ENCODE measurements at regions not wholly inside any gene's neighbourhood (a gene's known extent, or its start where the extent isn't known, plus 50 kb on each side); places are given as distances from the start of the nearest gene placed in this dataset.
"Not testable (repeated sequence)": the region's sequence is repeated elsewhere in the genome, so short reads cannot be mapped to it uniquely, and the experiment has no call there.

DNA sequence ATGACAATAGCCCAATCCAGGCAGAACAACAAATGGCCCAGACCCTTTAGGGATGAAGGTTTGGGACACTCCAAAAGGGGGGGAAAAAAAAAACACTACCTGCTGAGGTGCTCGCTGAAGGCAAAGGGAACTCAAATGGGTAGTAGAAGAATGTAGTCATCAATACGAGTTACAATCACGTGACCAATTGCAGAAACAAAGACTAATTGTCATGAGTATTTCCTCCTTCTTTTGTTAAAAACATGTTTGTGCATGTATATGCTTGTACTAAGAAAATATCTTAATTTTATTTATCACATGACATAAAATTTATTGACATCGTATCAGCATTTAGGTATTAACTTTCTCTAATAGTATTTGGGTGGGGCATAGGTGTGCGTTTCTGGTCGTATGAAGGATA, 743.5 kb downstream of the DNAH5 start:
- Histone ChIP-seq H3K14ac (ENCODE audit: low read length in 2 of 2) (no peak overlapping the region), H4K91ac (ENCODE audit: low read length) (no peak overlapping the region), H3K4me1 (ENCODE audit: control insufficient read depth, insufficient read depth, low read depth, low read length) (no peaks in the 10 kb centered on the region), H3K27me3 (ENCODE audit: control insufficient read depth in 1 of 2, insufficient read depth in 1 of 2, low read length in 2 of 2) (no peaks in the 10 kb centered on the region), H3K4me3 (ENCODE audit: insufficient read depth in 1 of 2, low read depth in 1 of 2, low read length in 2 of 2) (no peak overlapping the region), H2BK12ac (ENCODE audit: low read length in 2 of 2) (no peak overlapping the region), H2AFZ (ENCODE audit: low read depth, low read length) (no peak overlapping the region), H3K79me1 (replicated peaks; ENCODE audit: low read length, poor library complexity, severe bottlenecking) (no peaks in the 10 kb centered on the region), H2BK15ac (ENCODE audit: low read depth, poor library complexity, severe bottlenecking) (no peak overlapping the region), H3K9ac (ENCODE audit: low read length) (no peak overlapping the region), H3K27ac (ENCODE audit: low read length, poor library complexity, severe bottlenecking) (no peak overlapping the region), H3K4me2 (ENCODE audit: low read length, poor library complexity, severe bottlenecking) (no peak overlapping the region), H3K18ac (ENCODE audit: low read depth in 1 of 2, low read length in 2 of 2) (no peak overlapping the region), H2AK5ac (ENCODE audit: low read length, severe bottlenecking) (no peak overlapping the region), H2BK120ac (ENCODE audit: low read depth, low read length) (no peak overlapping the region), H3K4ac (ENCODE audit: low read depth in 1 of 2, low read length in 2 of 2) (no peak overlapping the region), H2BK5ac (ENCODE audit: low read depth, low read length, poor library complexity, severe bottlenecking) (no peak overlapping the region), H3K9me3 (ENCODE audit: control insufficient read depth, low read length) (no peaks in the 10 kb centered on the region), H3K36me3 (ENCODE audit: control insufficient read depth in 1 of 2, insufficient read depth in 2 of 2, low read depth in 1 of 2, low read length in 2 of 2) (no peaks in the 10 kb centered on the region), H3K23ac (ENCODE audit: low read length in 2 of 2) (no peak overlapping the region), H4K8ac (ENCODE audit: low read length) (no peak overlapping the region)
- WGBS = 93% methylated on average over 1 of the region's 6 CpGs
- no peak for DNase-seq

DNA sequence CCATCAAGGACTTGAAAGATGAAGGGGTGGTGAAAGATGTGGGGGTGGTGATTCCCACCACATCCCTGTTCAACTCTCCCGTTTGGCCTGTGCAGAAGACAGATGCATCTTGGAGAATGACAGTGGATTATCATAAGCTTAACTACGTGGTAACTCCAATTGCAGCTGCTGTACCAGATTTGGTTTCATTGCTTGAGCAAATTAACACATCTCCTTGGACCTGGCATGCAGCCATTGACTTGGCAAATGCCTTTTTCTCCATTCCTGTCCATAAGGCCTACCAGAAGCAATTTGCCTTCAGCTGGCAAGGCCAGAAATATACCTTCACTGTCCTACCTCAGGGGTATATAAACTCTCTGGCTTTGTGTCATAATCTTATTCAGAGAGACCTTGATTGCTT, 746.3 kb downstream of the DNAH5 start:
- H2BK12ac ChIP-seq (ENCODE audit: low read length in 2 of 2); DNase-seq; H3K4me3 ChIP-seq (ENCODE audit: insufficient read depth in 1 of 2, low read depth in 1 of 2, low read length in 2 of 2); H4K8ac ChIP-seq (ENCODE audit: low read length); H3K4me1 ChIP-seq (ENCODE audit: control insufficient read depth, insufficient read depth, low read depth, low read length); H3K27me3 ChIP-seq (ENCODE audit: control insufficient read depth in 1 of 2, insufficient read depth in 1 of 2, low read length in 2 of 2); H3K4me2 ChIP-seq (ENCODE audit: low read length, poor library complexity, severe bottlenecking); H3K36me3 ChIP-seq (ENCODE audit: control insufficient read depth in 1 of 2, insufficient read depth in 2 of 2, low read depth in 1 of 2, low read length in 2 of 2); H3K9me3 ChIP-seq (ENCODE audit: control insufficient read depth, low read length); H3K4ac ChIP-seq (ENCODE audit: low read depth in 1 of 2, low read length in 2 of 2); H2AK5ac ChIP-seq (ENCODE audit: low read length, severe bottlenecking); H2BK5ac ChIP-seq (ENCODE audit: low read depth, low read length, poor library complexity, severe bottlenecking); H3K9ac ChIP-seq (ENCODE audit: low read length); H3K23ac ChIP-seq (ENCODE audit: low read length in 2 of 2); H2BK120ac ChIP-seq (ENCODE audit: low read depth, low read length); H2BK15ac ChIP-seq (ENCODE audit: low read depth, poor library complexity, severe bottlenecking); H3K18ac ChIP-seq (ENCODE audit: low read depth in 1 of 2, low read length in 2 of 2); H3K79me1 ChIP-seq (replicated peaks; ENCODE audit: low read length, poor library complexity, severe bottlenecking); H3K14ac ChIP-seq (ENCODE audit: low read length in 2 of 2); H2AFZ ChIP-seq (ENCODE audit: low read depth, low read length); H3K27ac ChIP-seq (ENCODE audit: low read length, poor library complexity, severe bottlenecking); H4K91ac ChIP-seq (ENCODE audit: low read length): not testable (repeated sequence)
- 45% methylated on average over 2 of the region's 2 CpGs for WGBS

DNA sequence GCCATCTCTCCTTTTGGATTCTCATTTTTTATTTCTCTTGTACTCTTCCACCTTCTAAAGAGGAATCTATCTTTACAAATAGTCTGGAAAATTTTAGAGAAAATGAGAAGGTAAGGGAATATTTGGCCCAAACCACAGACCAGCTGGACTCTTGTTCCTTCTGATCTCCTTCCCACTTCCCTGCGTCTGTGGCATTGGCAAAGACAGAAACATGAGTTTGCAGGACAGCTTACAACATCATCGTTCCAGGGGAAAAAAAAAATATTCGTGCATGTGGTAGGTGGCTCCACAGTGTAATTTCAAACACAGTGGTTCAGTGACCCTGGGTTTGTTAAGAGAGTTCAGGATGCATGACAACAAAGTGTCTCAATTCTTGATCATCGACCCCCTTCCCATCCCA, 755.0 kb downstream of the DNAH5 start:
- H4K8ac ChIP-seq (ENCODE audit: low read length) = no peak overlapping the region
- H3K9me3 ChIP-seq (ENCODE audit: control insufficient read depth, low read length) = no peaks in the 10 kb centered on the region
- no peak for DNase-seq

DNA sequence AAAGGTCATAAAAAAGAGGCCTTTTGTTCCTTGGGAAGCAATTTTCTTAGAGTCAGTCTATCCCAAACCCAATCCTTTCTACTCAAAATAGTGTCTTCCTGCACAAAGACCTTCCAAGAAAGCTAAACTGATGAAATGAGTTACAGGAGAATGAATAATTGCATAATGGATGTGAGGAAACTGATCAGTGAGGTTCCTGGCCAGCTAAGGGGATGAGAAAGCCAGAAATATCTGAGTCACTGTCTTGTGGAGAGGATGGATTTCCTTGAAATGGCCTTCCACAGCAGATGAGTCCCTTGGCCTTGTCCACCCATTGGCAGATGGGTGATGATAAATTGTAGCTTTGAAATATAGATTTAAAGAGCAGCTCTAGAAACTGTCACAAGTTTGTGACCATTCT, 756.1 kb downstream of the DNAH5 start:
- Histone ChIP-seq H3K36me3 (ENCODE audit: control insufficient read depth in 1 of 2, insufficient read depth in 2 of 2, low read depth in 1 of 2, low read length in 2 of 2) (no peaks in the 10 kb centered on the region), H3K4me3 (ENCODE audit: insufficient read depth in 1 of 2, low read depth in 1 of 2, low read length in 2 of 2) (no peak overlapping the region), H3K23ac (ENCODE audit: low read length in 2 of 2) (no peak overlapping the region), H2BK120ac (ENCODE audit: low read depth, low read length) (no peak overlapping the region), H4K91ac (ENCODE audit: low read length) (no peak overlapping the region), H3K79me1 (replicated peaks; ENCODE audit: low read length, poor library complexity, severe bottlenecking) (no peaks in the 10 kb centered on the region), H2AFZ (ENCODE audit: low read depth, low read length) (no peak overlapping the region), H3K9me3 (ENCODE audit: control insufficient read depth, low read length) (peaks cover 3% of the 10 kb centered on the region), H3K4me2 (ENCODE audit: low read length, poor library complexity, severe bottlenecking) (no peak overlapping the region), H3K14ac (ENCODE audit: low read length in 2 of 2) (no peak overlapping the region), H3K9ac (ENCODE audit: low read length) (no peak overlapping the region), H2BK15ac (ENCODE audit: low read depth, poor library complexity, severe bottlenecking) (no peak overlapping the region), H3K27me3 (ENCODE audit: control insufficient read depth in 1 of 2, insufficient read depth in 1 of 2, low read length in 2 of 2) (no peaks in the 10 kb centered on the region), H3K4ac (ENCODE audit: low read depth in 1 of 2, low read length in 2 of 2) (no peak overlapping the region), H2BK5ac (ENCODE audit: low read depth, low read length, poor library complexity, severe bottlenecking) (no peak overlapping the region), H3K27ac (ENCODE audit: low read length, poor library complexity, severe bottlenecking) (no peak overlapping the region), H3K18ac (ENCODE audit: low read depth in 1 of 2, low read length in 2 of 2) (no peak overlapping the region), H4K8ac (ENCODE audit: low read length) (no peak overlapping the region), H2BK12ac (ENCODE audit: low read length in 2 of 2) (no peak overlapping the region), H2AK5ac (ENCODE audit: low read length, severe bottlenecking) (no peak overlapping the region), H3K4me1 (ENCODE audit: control insufficient read depth, insufficient read depth, low read depth, low read length) (no peaks in the 10 kb centered on the region)
- no peak for DNase-seq

More for the DNA sequence above, 755.0 kb downstream of the DNAH5 start:
- H3K36me3 ChIP-seq (ENCODE audit: control insufficient read depth in 1 of 2, insufficient read depth in 2 of 2, low read depth in 1 of 2, low read length in 2 of 2) = no peaks in the 10 kb centered on the region
- H3K4me3 ChIP-seq (ENCODE audit: insufficient read depth in 1 of 2, low read depth in 1 of 2, low read length in 2 of 2) = no peak overlapping the region
- no peak overlapping the region for H4K91ac ChIP-seq (ENCODE audit: low read length)
- no peak overlapping the region for H2BK5ac ChIP-seq (ENCODE audit: low read depth, low read length, poor library complexity, severe bottlenecking)
- H3K14ac ChIP-seq (ENCODE audit: low read length in 2 of 2) = no peak overlapping the region
- H2AFZ ChIP-seq (ENCODE audit: low read depth, low read length) = no peak overlapping the region
- no peak overlapping the region for H2BK120ac ChIP-seq (ENCODE audit: low read depth, low read length)
- no peak overlapping the region for H2BK15ac ChIP-seq (ENCODE audit: low read depth, poor library complexity, severe bottlenecking)
- no peak overlapping the region for H3K4me2 ChIP-seq (ENCODE audit: low read length, poor library complexity, severe bottlenecking)
- H3K79me1 ChIP-seq (replicated peaks; ENCODE audit: low read length, poor library complexity, severe bottlenecking) = no peaks in the 10 kb centered on the region
- no peak overlapping the region for H3K18ac ChIP-seq (ENCODE audit: low read depth in 1 of 2, low read length in 2 of 2)
- WGBS = 46% methylated on average over 3 of the region's 4 CpGs
- no peak overlapping the region for H3K23ac ChIP-seq (ENCODE audit: low read length in 2 of 2)
- H3K27me3 ChIP-seq (ENCODE audit: control insufficient read depth in 1 of 2, insufficient read depth in 1 of 2, low read length in 2 of 2) = no peaks in the 10 kb centered on the region
- no peak overlapping the region for H2AK5ac ChIP-seq (ENCODE audit: low read length, severe bottlenecking)
- H3K9ac ChIP-seq (ENCODE audit: low read length) = no peak overlapping the region
- no peaks in the 10 kb centered on the region for H3K4me1 ChIP-seq (ENCODE audit: control insufficient read depth, insufficient read depth, low read depth, low read length)
- no peak overlapping the region for H3K27ac ChIP-seq (ENCODE audit: low read length, poor library complexity, severe bottlenecking)
- no peak overlapping the region for H2BK12ac ChIP-seq (ENCODE audit: low read length in 2 of 2)
- no peak overlapping the region for H3K4ac ChIP-seq (ENCODE audit: low read depth in 1 of 2, low read length in 2 of 2)

All from mesenchymal stem cell (in vitro differentiated cells and primary cell).